ENCODE measurements at regions not wholly inside any gene's neighbourhood (a gene's known extent, or its start where the extent isn't known, plus 50 kb on each side); places are given as distances from the start of the nearest gene placed in this dataset.
"Not testable (repeated sequence)": the region's sequence is repeated elsewhere in the genome, so short reads cannot be mapped to it uniquely, and the experiment has no call there.

GRCh38 chr9:33711418-33711817 lies 83.9 kb upstream of the PRSS3 start:
- H3K27me3 Mint-ChIP-seq = peaks cover 30% of the 10 kb centered on the region
- intact Hi-C loops (cut with micrococcal nuclease); H3K27me3 ChIP-seq (replicated peaks in 1 of 4; ENCODE audit: control extremely low read depth in 1 of 4, control insufficient read depth in 3 of 4, insufficient read depth in 4 of 4, low read length in 3 of 4); CTCF ChIA-PET; POLR2A ChIA-PET; H3K36me3 ChIP-seq (replicated peaks in 1 of 2; ENCODE audit: control extremely low read depth in 1 of 2, control insufficient read depth in 1 of 2, extremely low read depth in 1 of 2, insufficient read depth in 2 of 2, low read length in 1 of 2); H3K9ac ChIP-seq (ENCODE audit: low read length); H3K4me1 ChIP-seq (ENCODE audit: control insufficient read depth in 2 of 2, insufficient read depth in 2 of 2, low read length in 2 of 2); H3K27ac ChIP-seq (ENCODE audit: low read length in 2 of 2); H3K27ac Mint-ChIP-seq; H3K4me1 Mint-ChIP-seq; H4K20me1 ChIP-seq (ENCODE audit: control insufficient read depth, insufficient read depth, low read length, poor library complexity, severe bottlenecking); H3K4me3 Mint-ChIP-seq; H3K9me3 Mint-ChIP-seq (ENCODE audit: insufficient read depth); DNase-seq; H3K9me3 ChIP-seq (ENCODE audit: control extremely low read depth in 1 of 3, control insufficient read depth in 2 of 3, insufficient read depth in 1 of 3, low read length in 2 of 3); H3K4me3 ChIP-seq (ENCODE audit: control extremely low read depth in 1 of 5, extremely low read depth in 1 of 5, insufficient read depth in 1 of 5, low read depth in 2 of 5, low read length in 4 of 5); H2AFZ ChIP-seq (ENCODE audit: insufficient read depth, low read depth, low read length, poor library complexity, severe bottlenecking); H3K79me2 ChIP-seq (ENCODE audit: control insufficient read depth, insufficient read depth, low read length); ATAC-seq (ENCODE audit: low read depth); H3K4me2 ChIP-seq (replicated peaks; ENCODE audit: low read depth, low read length, poor library complexity, severe bottlenecking): not testable (repeated sequence)
- WGBS (ENCODE audit: insufficient coverage) = 60% methylated on average over 1 of the region's 1 CpG

DNA sequence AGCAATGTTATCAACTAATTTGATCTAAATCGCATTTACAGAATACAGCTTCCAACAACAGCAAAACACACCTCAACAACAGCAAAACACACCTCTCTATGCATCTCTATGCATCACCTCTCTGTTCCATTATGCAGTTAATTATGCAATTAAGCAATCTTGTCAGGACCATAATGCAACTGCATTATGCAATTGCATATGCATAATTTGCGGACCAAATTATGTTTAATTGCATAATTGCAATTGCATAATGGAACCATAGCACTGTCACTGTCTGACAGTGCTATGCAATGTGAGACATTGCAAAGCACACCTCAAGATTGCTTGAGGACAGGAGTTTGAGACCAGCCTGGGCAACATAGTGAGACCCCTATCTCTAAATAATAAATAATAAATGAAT lies 80.4 kb upstream of the PRSS3 start:
- no peaks in the 10 kb centered on the region for H4K20me1 ChIP-seq (ENCODE audit: control insufficient read depth, insufficient read depth, low read length, poor library complexity, severe bottlenecking)
- no peak overlapping the region for H3K9ac ChIP-seq (ENCODE audit: low read length)
- no peak overlapping the region for H2AFZ ChIP-seq (ENCODE audit: insufficient read depth, low read depth, low read length, poor library complexity, severe bottlenecking)
- WGBS (ENCODE audit: insufficient coverage) = 80% methylated on average over 1 of the region's 2 CpGs
- TF ChIP-seq EZH2 (IDR thresholded peaks at IDR 0.05; ENCODE audit: borderline replicate concordance, insufficient read depth, low read depth, low read length, poor library complexity, severe bottlenecking) = no peak
- no peak for TF ChIP-seq CTCF (IDR thresholded peaks at IDR 0.05)
- Mint-ChIP-seq H3K4me3 (no peak overlapping the region), H3K4me1 (no peaks in the 10 kb centered on the region), H3K27me3 (peaks cover 19% of the 10 kb centered on the region), H3K9me3 (ENCODE audit: insufficient read depth) (no peaks in the 10 kb centered on the region), H3K27ac (no peak overlapping the region)
- peaks cover 0 to 4% of the 10 kb centered on the region in 2 donors for H3K4me1 ChIP-seq (ENCODE audit: control insufficient read depth in 2 of 2, insufficient read depth in 2 of 2, low read length in 2 of 2)
- H3K4me3 ChIP-seq (ENCODE audit: control extremely low read depth in 1 of 5, extremely low read depth in 1 of 5, insufficient read depth in 1 of 5, low read depth in 2 of 5, low read length in 4 of 5) = no peak overlapping the region
- H3K4me2 ChIP-seq (replicated peaks; ENCODE audit: low read depth, low read length, poor library complexity, severe bottlenecking) = no peak overlapping the region
- DNase-seq (no peak), ATAC-seq (ENCODE audit: low read depth) (no peak)
- no peaks in the 10 kb centered on the region for H3K36me3 ChIP-seq (replicated peaks in 1 of 2; ENCODE audit: control extremely low read depth in 1 of 2, control insufficient read depth in 1 of 2, extremely low read depth in 1 of 2, insufficient read depth in 2 of 2, low read length in 1 of 2)
- H3K27ac ChIP-seq (ENCODE audit: low read length in 2 of 2) = no peak overlapping the region
- CTCF ChIA-PET = no interaction called here
- H3K9me3 ChIP-seq (ENCODE audit: control extremely low read depth in 1 of 3, control insufficient read depth in 2 of 3, insufficient read depth in 1 of 3, low read length in 2 of 3) = no peaks in the 10 kb centered on the region
- no peaks in the 10 kb centered on the region for H3K79me2 ChIP-seq (ENCODE audit: control insufficient read depth, insufficient read depth, low read length)
- POLR2A ChIA-PET = no interaction called here
- intact Hi-C loops (cut with micrococcal nuclease) = no loop called here
- peaks cover 0 to 4% (median 2%) of the 10 kb centered on the region in 4 experiments for H3K27me3 ChIP-seq (replicated peaks in 1 of 4; ENCODE audit: control extremely low read depth in 1 of 4, control insufficient read depth in 3 of 4, insufficient read depth in 4 of 4, low read length in 3 of 4)

All from B cell (primary cell).